K562 (cell line): ENCODE measurements at regions not wholly inside any gene's neighbourhood (a gene's known extent, or its start where the extent isn't known, plus 50 kb on each side); places are given as distances from the start of the nearest gene placed in this dataset.

Source experiments
- ATF3 ChIP-seq, 2 experiments: fragments of 450-650 bp in 1 of 2; sonication (generic) in 1 of 2; formaldehyde crosslinking in 1 of 2; IDR thresholded peaks in 1 of 2; conservative IDR thresholded peaks in 1 of 2; 2 replicates each; pipeline versions ENCODE4 v1.6.1 to v1.8.1; 2016 to 2023; ENCODE audit warnings: mild to moderate bottlenecking in 2 of 2, moderate library complexity in 2 of 2, inconsistent platforms in 1 of 2, missing genetic modification reagents in 1 of 2
- CTCF ChIP-seq, 3 experiments: IDR thresholded peaks in 2 of 3; conservative IDR thresholded peaks in 1 of 3; 2 replicates each; pipeline ENCODE4 v1.5.1; 2011 to 2012; ENCODE audit warnings: low read length in 3 of 3, mild to moderate bottlenecking in 3 of 3, control low read depth in 2 of 3, improper control_type of control experiment in 1 of 3, inconsistent platforms in 1 of 3, low read depth in 1 of 3, mixed read lengths in 1 of 3, moderate library complexity in 1 of 3; ENCODE audit not compliant: insufficient read depth in 2 of 3
- ESRRA ChIP-seq: fragments of 450-650 bp; IDR thresholded peaks from 2 replicates; pipeline ENCODE4 v1.6.1; 2014; ENCODE audit warnings: low read depth, mild to moderate bottlenecking, moderate library complexity, borderline replicate concordance
- HINFP ChIP-seq: fragments of 450-650 bp; conservative IDR thresholded peaks from 2 replicates; pipeline ENCODE4 v1.6.1; 2016; ENCODE audit warnings: missing genetic modification characterization, low read depth, mild to moderate bottlenecking, control low read depth, missing compliant biosample characterization
- MAFF ChIP-seq: IDR thresholded peaks from 2 replicates; pipeline ENCODE4 v1.6.1; 2012; ENCODE audit warnings: low read length, improper control_type of control experiment
- MAX ChIP-seq: sonication (generic); formaldehyde crosslinking; IDR thresholded peaks from 2 replicates; pipeline ENCODE4 v1.9.0; 2022; ENCODE audit warnings: mild to moderate bottlenecking, missing genetic modification reagents
- NBN ChIP-seq: fragments of 450-650 bp; IDR thresholded peaks from 2 replicates; pipeline ENCODE4 v1.6.1; 2016; ENCODE audit warnings: low read depth, mild to moderate bottlenecking
- SFPQ ChIP-seq: fragments of 200-400 bp; formaldehyde crosslinking; IDR thresholded peaks from 2 replicates; pipeline ENCODE4 v1.6.1; 2017; ENCODE audit warnings: mild to moderate bottlenecking, low read depth, low read length, moderate library complexity
- SIRT6 ChIP-seq: IDR thresholded peaks from one replicate; pipeline ENCODE4 v1.6.1; 2012; ENCODE audit warnings: low read depth, mild to moderate bottlenecking, control low read depth, inconsistent platforms, low read length, moderate library complexity
- SOX6 ChIP-seq: fragments of 450-650 bp; IDR thresholded peaks from 2 replicates; pipeline ENCODE4 v1.6.1; 2014; ENCODE audit warnings: mild to moderate bottlenecking
- TFAP4 ChIP-seq: sonication (generic); formaldehyde crosslinking; IDR thresholded peaks from 2 replicates; pipeline ENCODE4 v1.8.0; 2022; ENCODE audit warnings: missing genetic modification reagents, mild to moderate bottlenecking, moderate library complexity, borderline replicate concordance
- TFE3 ChIP-seq: fragments of 450-650 bp; formaldehyde crosslinking; IDR thresholded peaks from 2 replicates; pipeline ENCODE4 v1.4.0; 2020; ENCODE audit warnings: mild to moderate bottlenecking, mixed read lengths
- YBX1 ChIP-seq: fragments of 450-650 bp; IDR thresholded peaks from 2 replicates; pipeline ENCODE4 v1.7.1; 2016; ENCODE audit warnings: mild to moderate bottlenecking
- ZNF318 ChIP-seq, 2 experiments: fragments of 450-650 bp; IDR thresholded peaks; 2 replicates each; pipeline ENCODE4 v1.6.1; 2016; ENCODE audit warnings: mild to moderate bottlenecking in 2 of 2, borderline replicate concordance in 1 of 2, low read depth in 1 of 2, moderate library complexity in 1 of 2

GRCh38 chr3:20543535-20544226, 357.7 kb upstream of the SGO1 start:
- TF ChIP-seq ZNF318 (IDR thresholded peaks at IDR 0.05; ENCODE audit: borderline replicate concordance in 1 of 2, low read depth in 1 of 2) (no peak), ATF3 (IDR thresholded peaks at IDR 0.05) (no peak), ATF3 (CRISPR knock-in tag; conservative IDR thresholded peaks at IDR 0.05) (no peak), MAFF (no peak), SFPQ (no peak), ESRRA (no peak), NBN (no peak), MAX (CRISPR knock-in tag) (no peak), SOX6 (no peak), YBX1 (no peak), TFE3 (no peak), CTCF (IDR thresholded peaks at IDR 0.05 in 2 of 3, conservative IDR thresholded peaks at IDR 0.05 in 1 of 3; ENCODE audit: insufficient read depth in 2 of 3, low read depth in 1 of 3, low read length in 3 of 3) (no peak), HINFP (tag) (no peak), SIRT6 (no peak), TFAP4 (no peak)
